ENCODE measurements at regions not wholly inside any gene's neighbourhood (a gene's known extent, or its start where the extent isn't known, plus 50 kb on each side); places are given as distances from the start of the nearest gene placed in this dataset.

DNA sequence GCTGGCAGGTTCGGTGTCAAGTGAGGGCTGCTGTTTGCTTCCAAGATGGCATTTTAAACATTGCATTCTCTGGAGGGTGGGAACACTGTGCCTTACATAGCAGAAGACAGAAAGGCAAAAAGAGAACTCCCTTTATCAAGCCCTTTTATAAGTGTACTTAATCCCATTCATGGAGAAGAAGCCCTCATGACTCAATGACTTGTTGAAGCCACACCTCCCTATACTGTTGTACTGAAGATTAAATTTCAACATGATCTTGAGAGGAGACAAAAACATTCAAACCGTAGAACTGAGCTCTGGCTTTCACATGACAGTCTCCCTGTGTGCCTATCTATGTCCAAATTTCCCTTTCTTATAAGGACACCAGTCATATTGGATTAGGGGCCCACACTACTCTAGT is 443.4 kb upstream of the CDIN1 start:
- TF ChIP-seq CTCF (tag by site-specific recombination; IDR thresholded peaks at IDR 0.05), result no peak
- no peak for TF ChIP-seq ZNF416 (tag by site-specific recombination; IDR thresholded peaks at IDR 0.05)
- TF ChIP-seq, protein P1, sequence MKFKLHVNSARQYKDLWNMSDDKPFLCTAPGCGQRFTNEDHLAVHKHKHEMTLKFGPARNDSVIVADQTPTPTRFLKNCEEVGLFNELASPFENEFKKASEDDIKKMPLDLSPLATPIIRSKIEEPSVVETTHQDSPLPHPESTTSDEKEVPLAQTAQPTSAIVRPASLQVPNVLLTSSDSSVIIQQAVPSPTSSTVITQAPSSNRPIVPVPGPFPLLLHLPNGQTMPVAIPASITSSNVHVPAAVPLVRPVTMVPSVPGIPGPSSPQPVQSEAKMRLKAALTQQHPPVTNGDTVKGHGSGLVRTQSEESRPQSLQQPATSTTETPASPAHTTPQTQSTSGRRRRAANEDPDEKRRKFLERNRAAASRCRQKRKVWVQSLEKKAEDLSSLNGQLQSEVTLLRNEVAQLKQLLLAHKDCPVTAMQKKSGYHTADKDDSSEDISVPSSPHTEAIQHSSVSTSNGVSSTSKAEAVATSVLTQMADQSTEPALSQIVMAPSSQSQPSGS (tag by site-specific recombination; IDR thresholded peaks at IDR 0.05; ENCODE audit: low read depth), result no peak
- TF ChIP-seq ZNF274 (IDR thresholded peaks at IDR 0.05; ENCODE audit: low read length), result no peak
- no peak for TF ChIP-seq ZNF274 (tag by site-specific recombination; IDR thresholded peaks at IDR 0.05; ENCODE audit: borderline replicate concordance)
- TF ChIP-seq ZSCAN30 (tag by site-specific recombination; IDR thresholded peaks at IDR 0.05), result no peak
- no peak for TF ChIP-seq ZBTB11 (tag by site-specific recombination; conservative IDR thresholded peaks at IDR 0.05; ENCODE audit: low read depth)
- TF ChIP-seq ZNF148 (tag by site-specific recombination; IDR thresholded peaks at IDR 0.05; ENCODE audit: borderline replicate concordance), result no peak
- TF ChIP-seq ZNF335 (tag by site-specific recombination; conservative IDR thresholded peaks at IDR 0.05), result no peak
- TF ChIP-seq ZNF660 (tag by site-specific recombination; IDR thresholded peaks at IDR 0.05), result no peak
- TF ChIP-seq, protein P2, sequence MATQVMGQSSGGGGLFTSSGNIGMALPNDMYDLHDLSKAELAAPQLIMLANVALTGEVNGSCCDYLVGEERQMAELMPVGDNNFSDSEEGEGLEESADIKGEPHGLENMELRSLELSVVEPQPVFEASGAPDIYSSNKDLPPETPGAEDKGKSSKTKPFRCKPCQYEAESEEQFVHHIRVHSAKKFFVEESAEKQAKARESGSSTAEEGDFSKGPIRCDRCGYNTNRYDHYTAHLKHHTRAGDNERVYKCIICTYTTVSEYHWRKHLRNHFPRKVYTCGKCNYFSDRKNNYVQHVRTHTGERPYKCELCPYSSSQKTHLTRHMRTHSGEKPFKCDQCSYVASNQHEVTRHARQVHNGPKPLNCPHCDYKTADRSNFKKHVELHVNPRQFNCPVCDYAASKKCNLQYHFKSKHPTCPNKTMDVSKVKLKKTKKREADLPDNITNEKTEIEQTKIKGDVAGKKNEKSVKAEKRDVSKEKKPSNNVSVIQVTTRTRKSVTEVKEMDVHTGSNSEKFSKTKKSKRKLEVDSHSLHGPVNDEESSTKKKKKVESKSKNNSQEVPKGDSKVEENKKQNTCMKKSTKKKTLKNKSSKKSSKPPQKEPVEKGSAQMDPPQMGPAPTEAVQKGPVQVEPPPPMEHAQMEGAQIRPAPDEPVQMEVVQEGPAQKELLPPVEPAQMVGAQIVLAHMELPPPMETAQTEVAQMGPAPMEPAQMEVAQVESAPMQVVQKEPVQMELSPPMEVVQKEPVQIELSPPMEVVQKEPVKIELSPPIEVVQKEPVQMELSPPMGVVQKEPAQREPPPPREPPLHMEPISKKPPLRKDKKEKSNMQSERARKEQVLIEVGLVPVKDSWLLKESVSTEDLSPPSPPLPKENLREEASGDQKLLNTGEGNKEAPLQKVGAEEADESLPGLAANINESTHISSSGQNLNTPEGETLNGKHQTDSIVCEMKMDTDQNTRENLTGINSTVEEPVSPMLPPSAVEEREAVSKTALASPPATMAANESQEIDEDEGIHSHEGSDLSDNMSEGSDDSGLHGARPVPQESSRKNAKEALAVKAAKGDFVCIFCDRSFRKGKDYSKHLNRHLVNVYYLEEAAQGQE (tag by site-specific recombination; IDR thresholded peaks at IDR 0.05), result no peak
- TF ChIP-seq YY1 (tag by site-specific recombination; IDR thresholded peaks at IDR 0.05), result no peak
- no peak for TF ChIP-seq BCL11A (tag by site-specific recombination; IDR thresholded peaks at IDR 0.05; ENCODE audit: low read depth)

Measured in HEK293 (cell line).